HG03565 (cell line): ENCODE measurements at regions not wholly inside any gene's neighbourhood (a gene's known extent, or its start where the extent isn't known, plus 50 kb on each side); places are given as distances from the start of the nearest gene placed in this dataset.

Experiments
- ATAC-seq: cut with Tn5 transposase; IDR thresholded peaks from one replicate; pipeline ENCODE4 v1.9.1; 2021; ENCODE audit warnings: mild to moderate bottlenecking, moderate library complexity; ENCODE audit not compliant: unreplicated experiment

DNA sequence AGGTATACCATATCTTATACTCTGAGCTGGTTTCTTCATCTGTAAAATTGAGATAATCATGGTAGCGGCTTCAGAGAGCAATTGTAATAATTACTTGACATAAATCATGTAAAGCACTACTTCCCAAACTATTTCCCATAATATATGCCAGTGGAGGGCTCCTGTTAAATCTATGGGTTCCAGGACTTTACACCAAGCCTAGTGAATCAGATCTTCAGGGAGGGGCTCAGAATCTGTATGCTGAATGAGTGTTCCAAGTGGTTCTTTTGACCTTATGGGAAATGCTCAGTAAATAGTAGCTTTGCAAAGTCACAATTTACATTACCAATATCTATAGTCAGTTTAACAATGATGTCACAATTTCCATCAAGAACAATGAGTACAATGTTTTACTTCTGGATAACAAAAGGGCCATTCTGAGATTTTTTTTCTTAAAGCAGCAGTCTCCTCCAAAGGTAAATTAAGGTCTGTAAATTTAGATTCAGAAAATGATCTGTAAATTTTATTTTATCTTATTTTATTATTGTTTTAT lies 50.9 kb upstream of the NLK start:
- no peak for ATAC-seq
